ENCODE measurements at regions not wholly inside any gene's neighbourhood (a gene's known extent, or its start where the extent isn't known, plus 50 kb on each side); places are given as distances from the start of the nearest gene placed in this dataset.

GRCh38 chr13:68597641-68598040 is 1367.5 kb upstream of the PCDH9 start:
- no peaks in the 10 kb centered on the region for H3K4me1 ChIP-seq (ENCODE audit: control insufficient read depth, insufficient read depth, low read length)
- in situ Hi-C loops (cut with HindIII; ENCODE audit: low pct_unique_long_range_greater_than_20kb, low sequenced_read_pairs) = no loop called here
- H3K27ac ChIP-seq (ENCODE audit: low read length) = no peak overlapping the region
- DNase-seq (ENCODE audit: low read depth, low spot score) (no peak), ATAC-seq (no peak)
- no peaks in the 10 kb centered on the region for H3K27me3 ChIP-seq (ENCODE audit: control insufficient read depth, insufficient read depth, low read length)
- no peak for TF ChIP-seq POLR2AphosphoS5 (IDR thresholded peaks at IDR 0.05; ENCODE audit: low read depth, low read length)
- no peak for TF ChIP-seq TCF7L2 (IDR thresholded peaks at IDR 0.05; ENCODE audit: low read depth, low read length)
- no peak for TF ChIP-seq CTCF (IDR thresholded peaks at IDR 0.05)
- TF ChIP-seq SIN3A (IDR thresholded peaks at IDR 0.05; ENCODE audit: borderline replicate concordance, insufficient read depth, low read depth, low read length) = no peak
- no peak for TF ChIP-seq REST (IDR thresholded peaks at IDR 0.05; ENCODE audit: insufficient read depth in 1 of 2, low read depth in 2 of 2, low read length in 1 of 2)
- no TSS peak for BruUV-seq (replicated peaks)
- H3K4me3 ChIP-seq (ENCODE audit: low read depth in 2 of 2, low read length in 2 of 2) = no peak overlapping the region
- intact Hi-C loops (cut with micrococcal nuclease; ENCODE audit: unreplicated experiment) = no loop called here
- CTCF ChIA-PET = no interaction called here
- H3K36me3 ChIP-seq (ENCODE audit: control insufficient read depth, insufficient read depth, low read length) = no peaks in the 10 kb centered on the region
- POLR2A ChIA-PET = no interaction called here
- H3K9me3 ChIP-seq (ENCODE audit: control insufficient read depth, insufficient read depth, low read depth, low read length) = no peaks in the 10 kb centered on the region

GRCh38 chr13:68588623-68589022 is 1358.5 kb upstream of the PCDH9 start:
- ATAC-seq (no peak), DNase-seq (ENCODE audit: low read depth, low spot score) (no peak)
- no TSS peak for BruUV-seq (replicated peaks)
- intact Hi-C loops (cut with micrococcal nuclease; ENCODE audit: unreplicated experiment) (no loop called here), in situ Hi-C loops (cut with HindIII; ENCODE audit: low pct_unique_long_range_greater_than_20kb, low sequenced_read_pairs) (no loop called here)
- Histone ChIP-seq H3K4me1 (ENCODE audit: control insufficient read depth, insufficient read depth, low read length) (no peaks in the 10 kb centered on the region), H3K9me3 (ENCODE audit: control insufficient read depth, insufficient read depth, low read depth, low read length) (no peaks in the 10 kb centered on the region), H3K36me3 (ENCODE audit: control insufficient read depth, insufficient read depth, low read length) (no peaks in the 10 kb centered on the region), H3K27me3 (ENCODE audit: control insufficient read depth, insufficient read depth, low read length) (no peaks in the 10 kb centered on the region), H3K4me3 (ENCODE audit: low read depth in 2 of 2, low read length in 2 of 2) (no peak overlapping the region), H3K27ac (ENCODE audit: low read length) (no peak overlapping the region)
- TF ChIP-seq SIN3A (IDR thresholded peaks at IDR 0.05; ENCODE audit: borderline replicate concordance, insufficient read depth, low read depth, low read length) (no peak), TCF7L2 (IDR thresholded peaks at IDR 0.05; ENCODE audit: low read depth, low read length) (no peak), CTCF (IDR thresholded peaks at IDR 0.05) (no peak), POLR2AphosphoS5 (IDR thresholded peaks at IDR 0.05; ENCODE audit: low read depth, low read length) (no peak), REST (IDR thresholded peaks at IDR 0.05; ENCODE audit: insufficient read depth in 1 of 2, low read depth in 2 of 2, low read length in 1 of 2) (no peak)
- ChIA-PET POLR2A (no interaction called here), CTCF (no interaction called here)
